Iris pigment epithelial cell (primary cell): ENCODE measurements at regions not wholly inside any gene's neighbourhood (a gene's known extent, or its start where the extent isn't known, plus 50 kb on each side); places are given as distances from the start of the nearest gene placed in this dataset.

Source experiments
- DNase-seq: peaks from one replicate; pipeline ENCODE4 v3.0.0-alpha.2; 2011; ENCODE audit warnings: low read depth

DNA sequence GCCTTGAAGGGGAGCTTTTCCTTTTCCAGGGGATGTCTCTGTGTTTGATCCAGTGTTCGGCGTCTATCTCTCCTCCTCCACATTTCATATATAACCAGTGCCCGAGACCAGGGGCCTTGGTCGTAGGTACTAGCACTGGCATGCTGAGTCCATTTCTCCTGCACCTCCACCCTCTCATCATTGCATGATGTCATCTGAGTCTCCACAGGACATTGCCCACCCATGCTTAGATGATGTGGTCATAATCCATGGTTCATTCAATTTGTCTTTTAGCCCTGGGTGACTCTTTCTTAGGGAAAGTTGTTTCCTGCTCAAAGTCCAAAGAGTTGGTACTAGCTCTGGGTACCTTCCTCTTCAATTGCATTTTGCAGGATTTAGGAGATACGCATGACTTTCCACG lies 328.1 kb downstream of the BCL11B start:
- DNase-seq = no peak

DNA sequence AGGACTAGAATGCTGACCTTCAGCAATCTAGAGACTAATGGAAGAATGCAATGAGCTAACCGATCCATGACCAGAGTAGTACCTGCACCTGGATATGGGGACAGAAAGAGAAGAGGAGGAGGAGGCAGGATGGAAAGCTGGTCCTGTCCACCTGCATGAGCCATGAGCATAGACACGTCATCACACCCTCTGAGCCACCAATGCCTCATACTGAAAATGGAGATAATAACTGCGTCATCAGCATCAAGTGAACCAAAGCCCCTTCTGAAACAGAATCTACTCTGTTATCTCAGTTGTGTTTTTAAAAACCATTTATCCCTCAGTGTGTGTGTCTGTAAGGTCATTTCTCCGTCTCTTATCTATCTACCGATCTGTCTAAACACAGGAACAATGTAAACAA lies 327.0 kb downstream of the BCL11B start:
- no peak for DNase-seq

DNA sequence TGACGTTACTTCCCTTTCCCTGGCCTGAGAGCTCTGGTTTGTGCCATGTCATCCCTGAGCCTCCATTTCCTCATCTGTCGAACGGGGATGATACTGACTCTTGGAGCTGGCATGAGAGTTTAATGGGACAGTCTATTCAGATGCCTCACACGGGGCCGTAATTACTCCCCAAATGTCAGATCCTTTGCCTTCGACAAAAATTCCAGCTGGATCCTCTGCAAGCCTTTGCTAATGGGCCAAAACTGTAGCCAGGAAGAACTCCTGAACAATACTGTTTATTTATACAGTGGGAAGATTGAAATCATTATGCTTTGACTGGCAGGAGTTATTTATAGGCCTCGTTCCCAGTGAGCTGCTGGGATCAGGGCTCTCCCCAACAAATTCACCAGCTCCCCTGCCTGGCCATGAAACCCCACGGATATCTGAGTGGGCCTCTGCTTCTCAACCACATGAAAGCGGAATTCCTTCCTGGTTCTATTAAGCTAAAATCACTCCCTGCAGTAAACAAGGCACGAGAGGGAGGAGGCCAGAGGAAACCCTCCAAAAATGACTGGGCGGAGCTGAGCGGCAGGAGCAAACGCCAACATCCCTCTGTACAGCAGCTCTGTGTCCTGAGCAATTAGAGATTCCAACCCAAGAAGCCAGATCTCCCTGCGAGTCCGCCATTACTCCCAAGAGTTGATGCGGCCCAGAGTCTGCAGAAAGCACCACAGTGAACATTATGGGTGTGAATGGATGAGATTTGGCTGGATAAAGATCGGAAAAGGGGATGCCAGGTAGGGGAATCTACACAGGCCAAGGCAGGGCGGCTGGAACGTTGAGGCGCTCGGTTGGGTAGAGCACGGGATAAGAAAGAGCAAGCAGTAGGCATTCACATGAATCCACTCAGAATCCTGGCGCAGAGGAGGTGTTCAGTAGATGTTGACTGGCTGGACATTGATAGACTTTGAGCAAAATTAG lies 326.1 kb downstream of the BCL11B start:
- DNase-seq = no peak

DNA sequence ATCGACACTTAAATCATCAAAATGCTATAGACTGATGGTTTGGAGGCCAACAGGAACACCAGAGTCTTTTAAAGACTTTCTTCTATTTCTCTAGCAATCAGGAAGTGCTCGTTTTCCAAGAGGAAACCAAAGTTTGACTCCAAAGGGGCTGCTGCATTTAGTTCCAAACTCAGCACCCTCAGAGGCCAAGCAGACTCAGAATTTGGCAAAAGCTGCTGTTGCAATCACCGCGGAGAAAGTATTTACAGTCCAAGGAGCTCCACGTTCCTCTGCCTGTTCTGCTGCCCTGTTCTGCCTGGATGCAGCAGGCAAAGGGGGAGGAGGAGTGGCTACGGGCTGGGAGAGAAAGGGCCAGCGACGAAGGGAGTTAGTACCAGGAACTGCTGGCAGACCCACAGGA lies 325.1 kb downstream of the BCL11B start:
- no peak for DNase-seq

DNA sequence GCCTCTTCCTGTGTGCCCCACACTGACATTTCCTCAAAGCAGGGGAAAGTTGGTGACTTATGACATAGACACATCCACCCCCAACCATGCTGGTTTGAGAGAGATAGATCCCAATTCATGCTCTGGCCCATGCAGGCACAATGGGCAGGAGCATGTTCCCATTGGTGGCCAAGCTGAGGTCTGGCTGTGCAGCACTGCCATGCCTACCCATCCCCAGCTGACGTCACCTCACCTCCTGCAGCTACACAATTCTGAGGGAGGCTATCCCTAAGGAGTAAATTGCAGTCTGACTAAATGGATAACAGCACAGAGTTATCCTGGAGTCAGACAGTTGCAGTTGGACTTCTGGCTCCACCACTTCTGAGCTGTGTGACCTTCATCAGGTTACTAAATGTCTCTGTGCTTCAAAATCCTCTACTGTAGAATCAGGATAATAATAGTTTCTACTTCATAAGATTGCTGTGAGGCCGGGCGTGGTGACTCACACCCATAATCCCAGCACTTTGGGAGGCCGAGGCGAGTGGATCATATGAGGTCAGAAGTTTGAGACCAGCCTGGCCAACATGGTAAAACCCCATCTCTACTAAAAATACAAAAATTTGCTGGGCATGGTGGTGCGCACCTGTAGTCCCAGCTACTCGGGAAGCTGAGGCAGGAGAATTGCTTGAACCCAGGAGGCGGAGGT lies 323.9 kb downstream of the BCL11B start:
- no peak for DNase-seq

DNA sequence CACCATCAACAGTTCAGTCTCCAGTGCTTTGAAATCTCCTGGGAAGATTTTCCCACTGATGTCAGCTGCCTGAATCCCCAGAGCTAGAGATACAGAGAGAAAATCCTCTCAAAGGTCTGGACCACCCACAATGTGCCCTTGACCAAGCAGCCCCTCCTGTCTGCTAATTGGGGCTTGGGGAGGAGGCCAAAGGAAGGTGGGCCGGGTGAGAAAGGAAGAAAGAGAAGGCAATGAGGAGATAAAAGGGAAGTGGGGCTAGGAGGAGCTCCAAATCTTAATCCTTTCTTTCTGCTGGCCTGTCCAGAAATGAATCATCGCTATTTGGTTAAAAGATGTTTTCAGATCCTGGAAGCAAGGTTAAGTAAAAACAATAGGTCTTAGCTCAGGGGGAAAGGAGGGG lies 322.9 kb downstream of the BCL11B start:
- DNase-seq = no peak

DNA sequence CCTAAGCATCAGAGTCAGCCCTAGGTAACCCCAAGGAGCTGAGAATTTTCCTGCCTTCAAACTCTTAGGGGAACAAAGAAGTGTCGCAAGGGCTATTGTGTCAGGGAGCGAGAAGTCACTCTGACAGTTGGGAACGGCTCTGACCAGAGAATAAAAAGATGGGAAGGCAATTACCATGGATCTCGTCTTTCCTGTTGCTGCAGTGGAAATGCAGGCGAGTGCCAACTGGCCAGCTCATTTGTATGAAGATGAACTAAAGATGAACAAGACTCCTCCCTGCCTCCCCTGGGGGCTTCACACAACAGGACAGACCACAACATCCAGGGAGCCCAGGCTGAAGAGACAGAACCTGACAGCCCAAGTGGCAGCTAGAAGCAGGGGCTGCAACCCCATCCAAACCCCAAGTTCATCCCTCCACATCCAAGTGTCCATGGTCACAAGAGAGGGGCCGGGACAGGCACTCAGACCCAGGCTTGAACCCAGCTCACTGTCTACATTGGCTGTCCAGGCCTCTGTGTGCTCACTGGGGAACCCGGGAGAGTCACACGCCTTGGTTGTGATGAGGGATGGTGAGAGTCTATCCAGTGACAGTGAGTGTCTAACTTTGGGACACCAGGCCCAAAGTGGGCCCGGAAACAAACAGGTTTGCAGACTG lies 322.4 kb downstream of the BCL11B start:
- no peak for DNase-seq

DNA sequence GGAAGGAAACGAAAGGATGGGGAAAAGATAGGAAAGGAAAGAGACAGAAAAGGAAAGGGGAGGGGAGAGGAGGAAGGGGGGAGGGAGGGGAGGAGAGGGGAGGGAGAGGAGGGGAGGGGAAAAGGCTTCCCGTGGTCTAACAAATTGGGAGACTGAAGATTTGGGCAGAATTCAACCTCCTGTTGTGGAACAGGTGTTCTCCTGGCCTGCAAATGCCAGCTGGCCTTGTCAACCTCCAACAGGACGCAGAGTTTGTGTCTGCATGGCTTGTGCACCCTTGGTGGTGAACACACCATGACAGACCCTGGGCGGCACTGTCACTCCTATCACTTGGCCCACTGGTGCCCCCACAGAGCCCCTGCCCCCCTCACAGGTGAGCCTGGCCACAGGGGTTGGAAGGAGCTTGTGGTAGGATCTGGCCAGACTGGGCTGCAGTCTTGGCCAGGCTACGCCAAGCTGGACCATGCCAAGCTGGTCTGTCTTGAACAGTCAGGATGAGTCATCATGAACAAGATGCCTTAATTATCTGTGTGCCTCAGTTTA lies 321.6 kb downstream of the BCL11B start:
- no peak for DNase-seq

DNA sequence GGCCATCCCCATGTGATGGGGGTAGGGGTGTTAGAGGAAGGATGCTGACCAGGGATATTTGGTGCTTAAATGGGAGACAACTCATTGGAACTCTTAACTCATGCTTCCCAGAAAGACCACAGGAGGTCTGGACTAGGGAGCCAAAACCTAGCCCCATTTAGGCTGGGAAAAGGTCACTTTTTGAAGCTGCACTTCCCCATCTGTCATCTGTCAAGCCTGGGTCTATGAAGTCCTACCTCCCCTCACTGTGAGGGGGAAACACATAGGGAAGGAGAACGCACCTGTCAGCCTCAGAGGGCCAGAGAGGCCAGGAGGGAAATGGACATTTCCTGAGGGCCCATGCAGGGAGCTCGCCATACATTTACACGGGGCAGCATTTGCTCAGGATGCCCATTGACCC lies 321.0 kb downstream of the BCL11B start:
- DNase-seq = no peak

DNA sequence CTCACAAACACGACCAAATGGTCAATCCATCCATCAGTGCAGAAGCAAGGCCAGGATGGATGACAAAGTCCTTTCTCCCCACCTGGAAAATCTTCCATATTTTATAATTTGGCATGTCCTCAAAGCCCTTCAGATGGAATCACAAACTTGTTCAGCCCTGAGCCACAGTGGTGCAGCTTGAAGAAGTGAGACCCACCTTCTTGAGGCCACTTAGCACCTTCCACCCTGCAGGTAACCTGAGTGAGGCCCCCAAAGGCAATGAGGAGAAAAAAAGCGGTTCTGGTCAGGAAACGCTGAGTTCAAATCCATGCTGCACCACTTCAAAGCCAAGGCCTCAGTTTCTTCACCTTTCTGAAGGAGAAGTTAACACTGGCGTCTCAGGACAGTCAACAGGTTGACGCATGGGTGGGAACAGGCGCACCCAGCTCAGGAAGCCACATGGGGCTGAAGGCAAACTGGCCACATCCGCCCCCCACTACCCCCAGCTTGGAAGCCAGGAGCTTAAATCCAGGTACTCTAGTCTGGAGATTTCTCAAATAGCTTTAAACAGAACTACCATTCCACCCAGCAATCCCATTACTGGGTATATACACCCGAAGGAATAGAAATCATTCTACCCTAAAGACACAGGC lies 320.4 kb downstream of the BCL11B start:
- DNase-seq = no peak

DNA sequence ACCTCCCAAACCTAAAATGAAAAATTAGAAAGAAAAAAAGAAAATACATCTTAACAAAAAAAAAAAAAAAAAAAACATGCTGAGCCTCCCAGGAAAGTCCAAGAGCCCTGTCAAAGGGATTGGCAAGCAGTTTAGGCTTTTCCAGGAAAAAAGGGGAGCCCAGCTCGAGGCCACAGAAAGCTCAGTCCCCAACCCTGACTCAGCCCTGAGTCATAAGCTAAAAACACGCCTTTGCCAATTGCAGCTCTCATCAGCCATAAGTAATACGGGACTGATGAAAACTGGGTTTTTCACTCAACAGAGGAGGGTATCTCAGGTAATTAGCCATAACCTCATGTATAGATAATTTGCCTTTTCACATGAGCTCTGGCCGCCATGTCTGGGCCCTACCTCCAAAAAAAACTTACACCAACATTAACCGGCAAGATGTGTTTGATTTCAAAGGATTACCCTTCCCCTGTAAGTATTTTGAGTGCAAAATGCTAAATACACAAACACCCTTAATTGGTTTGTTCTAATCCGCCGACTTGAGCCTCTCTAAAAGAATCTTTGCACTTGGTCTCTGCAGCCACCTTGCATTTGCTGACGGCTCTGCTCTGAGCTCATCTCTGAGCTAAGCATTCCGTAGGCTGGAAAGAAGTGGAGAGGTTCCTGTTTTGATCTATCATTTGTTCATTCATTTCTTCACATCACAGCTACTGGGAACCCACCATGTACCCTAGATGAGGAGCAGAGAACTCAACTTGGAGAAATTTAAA lies 319.2 kb downstream of the BCL11B start:
- peak; percentile 31 for DNase-seq

DNA sequence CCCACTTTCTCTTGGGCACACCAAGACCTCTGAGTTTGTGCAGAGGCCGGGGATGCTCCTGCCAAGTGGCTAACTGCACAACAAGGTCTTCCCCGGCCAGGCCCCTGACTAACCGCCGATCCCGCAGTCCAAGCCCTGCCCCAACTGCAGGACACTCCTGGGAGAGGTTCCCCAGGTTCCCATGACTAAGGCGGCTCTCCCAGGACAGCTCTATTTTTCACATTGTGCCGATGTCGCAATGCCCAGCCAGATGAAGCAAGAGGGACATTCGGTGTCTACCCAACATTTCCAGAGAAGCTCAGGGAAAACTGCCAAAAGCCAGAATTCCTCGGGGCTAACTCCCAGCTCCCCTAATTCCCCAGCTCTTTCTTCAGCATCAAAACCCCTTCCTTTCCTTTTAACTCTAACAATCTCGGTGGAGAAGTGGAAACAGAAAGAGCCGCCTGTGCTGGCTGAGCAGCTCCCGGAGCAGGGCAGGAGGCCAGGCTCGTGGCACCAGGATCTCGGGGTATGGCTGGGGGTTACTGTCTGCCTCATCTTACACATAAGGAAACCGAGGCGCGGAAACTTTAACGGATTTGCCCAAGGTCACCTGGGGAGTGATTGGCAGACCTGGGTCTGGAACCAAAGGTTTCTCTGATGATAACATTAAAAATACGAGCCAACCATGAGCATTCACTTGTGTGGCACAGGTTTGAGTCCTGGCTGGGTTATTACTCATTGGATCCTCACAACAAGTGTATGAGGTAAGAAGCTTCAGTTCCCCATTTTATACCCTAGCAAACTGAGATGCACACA lies 318.2 kb downstream of the BCL11B start:
- peak; percentile 23 for DNase-seq

DNA sequence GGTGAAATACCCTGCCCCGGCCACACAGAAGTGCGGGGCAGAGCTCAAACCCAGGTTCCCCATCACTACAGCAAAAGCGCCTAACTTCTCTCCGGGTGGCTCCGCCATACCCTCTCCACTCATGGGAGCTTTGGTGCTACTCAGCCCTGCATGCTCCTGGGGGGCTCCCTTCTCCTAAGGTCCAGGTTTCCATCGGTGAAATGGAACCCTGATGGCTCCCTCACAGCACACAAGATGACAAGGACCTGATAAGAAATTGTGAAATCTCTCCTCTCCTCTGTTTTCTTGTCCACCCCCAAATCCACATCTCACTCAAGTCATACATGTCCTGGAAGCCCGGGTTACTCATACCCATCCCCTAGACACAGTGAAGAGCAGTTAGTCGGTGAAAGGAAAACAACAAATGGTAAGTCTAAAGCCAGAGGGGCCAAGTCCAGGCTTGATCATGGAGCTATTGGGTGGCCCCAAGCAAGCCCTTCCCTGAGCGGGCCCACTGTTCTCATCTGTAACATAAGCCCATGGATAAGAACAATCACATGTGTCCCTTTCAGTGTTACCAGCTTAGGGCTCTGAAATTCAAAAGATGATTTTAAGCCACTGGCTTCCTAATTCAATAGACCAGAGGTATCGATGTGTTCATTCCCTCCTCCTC lies 317.5 kb downstream of the BCL11B start:
- DNase-seq = no peak

DNA sequence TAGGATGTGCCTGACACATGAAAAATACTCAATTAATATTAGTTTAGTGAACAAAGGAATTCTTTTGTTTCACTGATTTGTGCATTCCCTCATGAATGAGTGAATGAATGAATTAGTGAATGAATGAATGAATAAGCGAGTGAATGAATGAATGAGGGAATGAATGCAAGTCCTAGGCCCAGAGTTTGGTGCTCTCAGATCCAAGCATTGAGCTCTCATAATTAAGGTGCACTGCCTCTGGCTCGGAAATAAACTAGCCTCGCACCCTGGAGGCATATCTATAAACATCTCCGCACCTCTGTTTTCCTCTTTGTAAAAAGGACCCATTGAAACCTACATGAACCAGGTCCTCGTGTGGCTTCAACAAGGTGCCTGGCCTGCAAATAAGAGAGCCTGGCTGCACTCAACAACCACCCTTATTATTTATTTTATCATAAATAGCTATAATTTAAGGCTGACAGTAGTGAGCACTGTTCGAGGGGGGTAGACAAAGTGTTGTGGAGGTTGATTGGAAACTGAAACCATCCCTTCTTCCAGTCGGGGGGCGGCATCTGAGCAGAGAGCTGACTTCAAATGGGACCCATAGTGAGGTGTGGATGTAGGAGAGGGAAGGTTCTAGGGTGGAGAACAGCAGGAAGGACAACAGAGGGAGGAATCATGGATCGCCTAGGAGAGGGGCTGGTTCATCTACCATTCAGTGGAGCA lies 316.8 kb downstream of the BCL11B start:
- DNase-seq = no peak

DNA sequence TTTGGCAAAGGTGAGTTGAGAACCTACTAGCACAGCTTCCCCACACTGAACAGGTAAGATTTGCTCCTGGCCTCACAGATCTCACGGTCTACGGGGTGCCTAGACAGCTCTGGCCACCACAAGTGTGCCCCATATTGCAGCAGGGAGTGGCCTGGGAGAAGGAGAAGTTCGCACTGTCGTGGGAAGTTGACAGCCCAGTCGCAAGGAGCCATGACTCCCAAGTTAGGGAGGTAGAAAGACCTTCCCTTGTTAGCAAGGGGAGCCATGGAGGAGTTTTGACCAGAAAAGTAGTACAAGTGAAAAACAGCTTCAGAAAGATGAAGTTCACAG lies 316.3 kb downstream of the BCL11B start:
- DNase-seq = no peak

DNA sequence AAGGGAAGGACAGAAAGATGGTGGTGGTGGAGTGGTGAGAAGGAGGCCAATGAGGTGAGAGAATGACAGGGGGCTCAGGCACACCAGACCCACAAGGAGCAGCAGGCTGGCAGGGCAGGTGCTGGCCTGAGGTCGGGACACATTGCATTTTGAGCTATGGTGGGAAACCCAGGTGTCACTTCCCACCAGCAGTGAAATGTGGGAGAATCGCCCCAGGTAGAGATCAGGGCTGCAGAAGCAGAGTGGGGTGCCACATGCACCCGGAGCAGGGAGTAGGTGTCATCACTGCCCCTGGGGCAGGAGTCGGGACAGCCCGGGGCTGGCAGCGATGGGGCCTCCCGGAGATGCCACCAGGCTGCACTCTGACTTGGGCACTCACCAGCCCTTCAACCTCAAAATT lies 315.8 kb downstream of the BCL11B start:
- DNase-seq = no peak

DNA sequence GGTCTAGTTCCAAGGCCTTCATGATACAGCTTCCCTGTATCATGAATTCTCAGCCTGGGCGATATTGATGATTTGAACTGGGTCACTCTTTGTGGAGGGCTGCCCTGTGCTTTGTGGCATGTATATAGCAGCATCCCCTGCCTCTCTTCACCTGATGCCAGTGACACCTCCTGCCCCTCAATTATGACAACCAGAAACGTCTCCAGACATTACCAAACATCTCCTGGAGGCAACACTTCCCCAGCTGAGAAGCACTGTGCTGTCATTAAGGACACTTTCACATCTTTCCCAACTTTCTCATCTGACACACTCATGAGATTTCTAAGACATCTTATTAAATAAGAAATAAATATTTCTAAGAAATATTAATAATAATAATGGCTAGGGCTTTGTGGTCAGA lies 315.3 kb downstream of the BCL11B start:
- DNase-seq = no peak

DNA sequence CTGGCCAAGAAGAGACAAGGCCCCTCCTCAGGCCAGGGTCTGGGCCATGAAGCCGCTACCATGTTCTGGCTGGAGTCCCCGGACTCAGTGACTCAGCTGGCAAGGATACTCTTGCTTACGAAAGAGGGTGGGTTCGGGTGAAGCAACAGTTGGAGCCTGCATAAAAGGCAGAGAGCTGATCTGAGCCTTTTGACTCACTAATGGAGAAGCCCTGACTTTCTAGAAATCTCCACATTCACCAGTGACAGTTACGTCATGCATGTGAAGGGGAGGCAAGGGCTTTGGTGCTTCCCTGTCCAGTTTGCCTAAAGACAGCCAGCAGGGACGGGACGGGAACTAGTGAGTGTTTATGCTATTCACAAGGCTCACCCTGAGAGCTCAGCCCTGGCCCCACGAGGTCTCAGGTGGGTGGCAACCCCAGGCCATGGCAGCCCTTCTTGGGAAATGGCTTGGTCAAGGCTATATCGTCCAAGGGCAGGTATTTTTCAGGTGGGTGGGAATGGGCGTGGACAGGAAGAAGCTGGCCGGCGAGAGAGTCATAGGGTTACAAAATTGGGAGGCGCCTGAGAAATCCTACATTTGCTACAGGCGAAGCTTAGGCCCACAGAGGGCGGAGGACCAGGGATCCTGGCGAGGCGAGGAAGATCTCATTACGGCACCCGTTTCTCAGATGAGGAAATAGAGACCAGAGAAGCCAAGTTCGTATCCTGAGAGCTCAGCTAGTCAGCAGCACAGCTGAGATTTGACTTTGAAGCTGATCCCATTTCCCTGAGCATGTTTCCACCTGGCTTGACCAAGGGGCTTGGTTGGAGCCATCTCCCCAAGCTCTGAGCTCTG lies 314.6 kb downstream of the BCL11B start:
- peak; percentile 58 for DNase-seq
